CD14-positive monocyte (primary cell): ENCODE measurements at regions not wholly inside any gene's neighbourhood (a gene's known extent, or its start where the extent isn't known, plus 50 kb on each side); places are given as distances from the start of the nearest gene placed in this dataset.

Experiments
- DNase-seq, 3 donors: peaks; one replicate each; pipeline ENCODE4 v3.0.0-alpha.2; 2011 to 2022
- H2AFZ ChIP-seq: 2 replicates; pipeline ENCODE4 v1.6.0; 2012; ENCODE audit warnings: mild to moderate bottlenecking, low read depth, low read length, inconsistent platforms; ENCODE audit not compliant: insufficient read depth, poor library complexity, severe bottlenecking
- H3K27ac ChIP-seq, 2 donors: 1 replicate in 1 of 2; 2 replicates in 1 of 2; pipeline ENCODE4 v1.5.1; 2012 to 2013; ENCODE audit warnings: low read length in 2 of 2, control low read depth in 1 of 2, inconsistent platforms in 1 of 2, low read depth in 1 of 2, mild to moderate bottlenecking in 1 of 2
- H3K27me3 ChIP-seq, 2 donors: one replicate each; pipeline versions ENCODE4 v1.6.0 to v1.6.1; 2011 to 2013; ENCODE audit warnings: low read length in 2 of 2; ENCODE audit not compliant: control insufficient read depth in 2 of 2, insufficient read depth in 2 of 2
- H3K36me3 ChIP-seq, 2 donors: replicated peaks in 1 of 2; 1 replicate in 1 of 2; 2 replicates in 1 of 2; pipeline versions ENCODE4 v1.5.1 to v1.6.1; 2012 to 2013; ENCODE audit warnings: low read length in 2 of 2, control low read depth in 1 of 2, inconsistent platforms in 1 of 2, mild to moderate bottlenecking in 1 of 2; ENCODE audit not compliant: insufficient read depth in 2 of 2, control insufficient read depth in 1 of 2
- H3K4me1 ChIP-seq, 2 donors: 1 replicate in 1 of 2; 2 replicates in 1 of 2; pipeline versions ENCODE4 v1.5.1 to v1.6.1; 2012 to 2013; ENCODE audit warnings: low read length in 2 of 2, control low read depth in 1 of 2, inconsistent platforms in 1 of 2, mild to moderate bottlenecking in 1 of 2, moderate library complexity in 1 of 2; ENCODE audit not compliant: insufficient read depth in 2 of 2, control insufficient read depth in 1 of 2
- H3K4me2 ChIP-seq: replicated peaks from 2 replicates; pipeline ENCODE3; 2012; ENCODE audit warnings: low read length, moderate library complexity, mild to moderate bottlenecking; ENCODE audit not compliant: poor library complexity, severe bottlenecking; ENCODE audit errors: extremely low read depth
- H3K4me3 ChIP-seq, 3 experiments: fragments of 200-600 bp in 1 of 3; sonication (generic) in 1 of 3; replicated peaks in 1 of 3; 1 replicate in 2 of 3; 2 replicates in 1 of 3; pipeline ENCODE4 v1.5.1; 2011 to 2013; ENCODE audit warnings: low read length in 3 of 3, mild to moderate bottlenecking in 3 of 3, control low read depth in 2 of 3, low read depth in 2 of 3, inconsistent platforms in 1 of 3, moderate library complexity in 1 of 3
- H3K79me2 ChIP-seq: 2 replicates; pipeline ENCODE4 v1.6.0; 2012; ENCODE audit warnings: mild to moderate bottlenecking, control low read depth, inconsistent platforms, low read length, moderate library complexity; ENCODE audit not compliant: insufficient read depth
- H3K9ac ChIP-seq: 2 replicates; pipeline ENCODE4 v1.6.0; 2017; ENCODE audit warnings: low read length, mild to moderate bottlenecking; ENCODE audit not compliant: insufficient read depth, poor library complexity, severe bottlenecking
- H3K9me3 ChIP-seq, 2 donors: replicated peaks in 1 of 2; 1 replicate in 1 of 2; 2 replicates in 1 of 2; pipeline versions ENCODE4 v1.5.1 to v1.6.1; 2012 to 2013; ENCODE audit warnings: low read length in 2 of 2, control low read depth in 1 of 2; ENCODE audit not compliant: control insufficient read depth in 1 of 2, insufficient read depth in 1 of 2
- H4K20me1 ChIP-seq: 2 replicates; pipeline ENCODE4 v1.6.0; 2012; ENCODE audit warnings: mild to moderate bottlenecking, low read length, control low read depth, moderate library complexity; ENCODE audit not compliant: insufficient read depth
- H3K27ac Mint-ChIP-seq, 7 donors: one replicate each; pipeline ENCODE4 v1.8.0; 2020; ENCODE audit warnings: mild to moderate bottlenecking in 7 of 7, mixed read lengths in 7 of 7, moderate library complexity in 6 of 7, inconsistent platforms in 2 of 7
- H3K27me3 Mint-ChIP-seq, 3 donors: one replicate each; pipeline ENCODE4 v1.8.0; 2021 to 2022; ENCODE audit warnings: low read depth in 3 of 3, mild to moderate bottlenecking in 3 of 3, mixed read lengths in 3 of 3, moderate library complexity in 3 of 3, inconsistent platforms in 1 of 3
- H3K36me3 Mint-ChIP-seq, 2 donors: one replicate each; pipeline ENCODE4 v1.8.0; 2020; ENCODE audit warnings: mixed read lengths in 2 of 2, inconsistent platforms in 1 of 2, mild to moderate bottlenecking in 1 of 2
- H3K4me1 Mint-ChIP-seq: one replicate; pipeline ENCODE4 v1.8.0; 2020; ENCODE audit warnings: mild to moderate bottlenecking, mixed read lengths
- H3K4me3 Mint-ChIP-seq, 2 donors: one replicate each; pipeline ENCODE4 v1.8.0; 2020; ENCODE audit warnings: mild to moderate bottlenecking in 2 of 2, mixed read lengths in 2 of 2, moderate library complexity in 1 of 2
- H3K9me3 Mint-ChIP-seq, 7 donors: one replicate each; pipeline ENCODE4 v1.8.0; 2020 to 2022; ENCODE audit warnings: mixed read lengths in 7 of 7, mild to moderate bottlenecking in 6 of 7, moderate library complexity in 6 of 7, inconsistent platforms in 2 of 7
- WGBS: methylation state at CpG from one replicate; pipeline ENCODE4 v1.1.5; 2013; ENCODE audit warnings: missing lambda C conversion rate; ENCODE audit not compliant: insufficient coverage; 5-methylcytosine and 5-hydroxymethylcytosine counted together
- intact Hi-C, 2 donors: fragments of 100-400 bp; cut with micrococcal nuclease; formaldehyde crosslinking; loops; one replicate each; pipeline versions ENCODE4 v1.15.0 to v1.15.1; 2023
- TF ChIP-seq, protein P1 (sequence below): fragments of 200-600 bp; IDR thresholded peaks from one replicate; pipeline ENCODE4 v1.8.0; 2022; ENCODE audit warnings: antibody characterized with exemption, mild to moderate bottlenecking

DNA sequence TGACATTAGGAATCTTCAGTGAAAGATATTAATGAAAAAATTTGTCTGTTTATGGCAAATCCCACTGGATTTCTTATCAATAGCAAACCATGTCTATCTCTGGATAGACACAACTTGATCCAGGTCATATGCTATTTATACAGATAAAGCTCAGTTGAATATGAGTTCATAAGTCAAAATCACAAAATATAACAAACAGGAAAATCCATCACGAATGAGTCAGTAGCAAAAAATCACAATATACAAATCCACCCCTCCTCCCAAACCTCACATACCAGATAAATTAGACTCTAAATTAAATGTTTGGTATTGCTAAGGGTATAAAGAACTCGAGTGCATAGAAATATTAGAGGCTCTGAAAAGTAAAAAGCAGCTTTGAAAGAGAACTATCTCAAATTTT, 420.5 kb downstream of the TLL1 start:
- H4K20me1 ChIP-seq = no peaks in the 10 kb centered on the region
- Mint-ChIP-seq H3K36me3 (no peaks in the 10 kb centered on the region), H3K27ac (no peak overlapping the region), H3K9me3 (peaks cover 0 to 7% (median 0%) of the 10 kb centered on the region in 7 donors), H3K4me3 (no peak overlapping the region), H3K4me1 (no peaks in the 10 kb centered on the region), H3K27me3 (peaks cover 0 to 1% (median 0%) of the 10 kb centered on the region in 3 donors)
- no peaks in the 10 kb centered on the region for H3K36me3 ChIP-seq
- no peaks in the 10 kb centered on the region for H3K27me3 ChIP-seq
- intact Hi-C loops = no loop called here
- DNase-seq = no peak
- no peak overlapping the region for H3K27ac ChIP-seq
- no peak overlapping the region for H3K4me2 ChIP-seq
- no peak overlapping the region for H3K4me3 ChIP-seq
- H3K79me2 ChIP-seq = no peaks in the 10 kb centered on the region
- H3K4me1 ChIP-seq = no peaks in the 10 kb centered on the region
- no peaks in the 10 kb centered on the region for H3K9me3 ChIP-seq
- no peak overlapping the region for H3K9ac ChIP-seq
- H2AFZ ChIP-seq = no peak overlapping the region
- TF ChIP-seq, protein P1, sequence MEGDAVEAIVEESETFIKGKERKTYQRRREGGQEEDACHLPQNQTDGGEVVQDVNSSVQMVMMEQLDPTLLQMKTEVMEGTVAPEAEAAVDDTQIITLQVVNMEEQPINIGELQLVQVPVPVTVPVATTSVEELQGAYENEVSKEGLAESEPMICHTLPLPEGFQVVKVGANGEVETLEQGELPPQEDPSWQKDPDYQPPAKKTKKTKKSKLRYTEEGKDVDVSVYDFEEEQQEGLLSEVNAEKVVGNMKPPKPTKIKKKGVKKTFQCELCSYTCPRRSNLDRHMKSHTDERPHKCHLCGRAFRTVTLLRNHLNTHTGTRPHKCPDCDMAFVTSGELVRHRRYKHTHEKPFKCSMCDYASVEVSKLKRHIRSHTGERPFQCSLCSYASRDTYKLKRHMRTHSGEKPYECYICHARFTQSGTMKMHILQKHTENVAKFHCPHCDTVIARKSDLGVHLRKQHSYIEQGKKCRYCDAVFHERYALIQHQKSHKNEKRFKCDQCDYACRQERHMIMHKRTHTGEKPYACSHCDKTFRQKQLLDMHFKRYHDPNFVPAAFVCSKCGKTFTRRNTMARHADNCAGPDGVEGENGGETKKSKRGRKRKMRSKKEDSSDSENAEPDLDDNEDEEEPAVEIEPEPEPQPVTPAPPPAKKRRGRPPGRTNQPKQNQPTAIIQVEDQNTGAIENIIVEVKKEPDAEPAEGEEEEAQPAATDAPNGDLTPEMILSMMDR = no peak
- no CpG with 5 or more reads among the region's 2 CpGs for WGBS

DNA sequence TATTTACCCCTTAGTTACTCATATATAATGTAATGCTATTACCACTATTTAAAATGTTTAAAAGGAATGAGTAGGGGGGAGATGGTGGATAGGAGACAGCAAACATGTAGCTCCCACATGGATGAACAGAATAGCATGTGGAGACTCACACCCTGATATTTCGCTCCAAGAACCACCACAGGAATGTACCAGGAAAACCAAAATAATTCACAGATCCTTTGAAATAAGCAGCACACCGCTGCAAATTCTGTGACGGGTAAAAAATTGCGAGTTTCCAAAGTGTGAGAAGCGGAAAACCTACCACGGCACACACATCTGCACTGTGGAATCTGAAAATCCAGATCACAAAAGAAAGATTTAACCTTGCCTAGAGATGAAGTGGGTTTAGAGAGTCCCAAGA, 428.2 kb downstream of the TLL1 start:
- H3K27me3 ChIP-seq = no peaks in the 10 kb centered on the region
- no peaks in the 10 kb centered on the region for H3K36me3 ChIP-seq
- Mint-ChIP-seq H3K9me3 (peaks cover 0 to 14% (median 2%) of the 10 kb centered on the region in 7 donors), H3K36me3 (no peaks in the 10 kb centered on the region), H3K27me3 (no peaks in the 10 kb centered on the region), H3K4me1 (no peaks in the 10 kb centered on the region), H3K27ac (no peak overlapping the region), H3K4me3 (no peak overlapping the region)
- TF ChIP-seq, protein P1 = no peak
- peaks cover 3% of the 10 kb centered on the region in 2 donors for H3K9me3 ChIP-seq
- no peak overlapping the region for H3K4me2 ChIP-seq
- H3K27ac ChIP-seq = no peak overlapping the region
- DNase-seq = no peak
- no peak overlapping the region for H3K9ac ChIP-seq
- intact Hi-C loops = no loop called here
- no peaks in the 10 kb centered on the region for H4K20me1 ChIP-seq
- no peak overlapping the region for H3K4me3 ChIP-seq
- H2AFZ ChIP-seq = no peak overlapping the region
- WGBS = 100% methylated on average over 2 of the region's 6 CpGs
- no peaks in the 10 kb centered on the region for H3K79me2 ChIP-seq
- H3K4me1 ChIP-seq = no peaks in the 10 kb centered on the region
